ENCODE measurements at regions not wholly inside any gene's neighbourhood (a gene's known extent, or its start where the extent isn't known, plus 50 kb on each side); places are given as distances from the start of the nearest gene placed in this dataset.

GRCh38 chr1:181347495-181348390 lies 135.6 kb upstream of the CACNA1E start:
- H3K4me1 ChIP-seq (ENCODE audit: insufficient read depth, low read length) = peaks cover 10% of the 10 kb centered on the region
- Mint-ChIP-seq H3K4me3 (no peak overlapping the region), H3K4me1 (peaks cover 3 to 6% (median 5%) of the 10 kb centered on the region in 3 donors), H3K9me3 (peaks cover 0 to 4% (median 0%) of the 10 kb centered on the region in 5 donors), H3K36me3 (no peaks in the 10 kb centered on the region), H3K27me3 (peaks cover 13% of the 10 kb centered on the region in 2 donors), H3K27ac (no peak overlapping the region)
- H3K9me3 ChIP-seq (ENCODE audit: low read length) = no peaks in the 10 kb centered on the region
- H3K36me3 ChIP-seq (ENCODE audit: insufficient read depth, low read length) = no peaks in the 10 kb centered on the region
- H3K27me3 ChIP-seq (ENCODE audit: insufficient read depth, low read length, poor library complexity, severe bottlenecking) = no peaks in the 10 kb centered on the region
- ChIA-PET POLR2A (no interaction called here), CTCF (no interaction called here)
- DNase-seq = no peak
- no peak overlapping the region for H3K27ac ChIP-seq (ENCODE audit: low read depth, low read length)
- no peak overlapping the region for H3K4me3 ChIP-seq (ENCODE audit: low read length)

GRCh38 chr1:181349512-181349911 lies 133.8 kb upstream of the CACNA1E start:
- Mint-ChIP-seq H3K27me3 (peaks cover 3 to 11% of the 10 kb centered on the region in 2 donors), H3K4me1 (no peaks in the 10 kb centered on the region), H3K27ac (peak overlapping the region in 1 of 8 donors; percentile 90), H3K4me3 (peak overlapping the region in 1 of 7 donors; percentile 34), H3K9me3 (no peaks in the 10 kb centered on the region), H3K36me3 (peaks cover 0 to 3% (median 0%) of the 10 kb centered on the region in 3 donors)
- Histone ChIP-seq H3K9me3 (ENCODE audit: low read length) (no peaks in the 10 kb centered on the region), H3K27me3 (ENCODE audit: insufficient read depth, low read length, poor library complexity, severe bottlenecking) (no peaks in the 10 kb centered on the region), H3K27ac (ENCODE audit: low read depth, low read length) (no peak overlapping the region), H3K36me3 (ENCODE audit: insufficient read depth, low read length) (no peaks in the 10 kb centered on the region), H3K4me3 (ENCODE audit: low read length) (no peak overlapping the region), H3K4me1 (ENCODE audit: insufficient read depth, low read length) (peaks cover 1% of the 10 kb centered on the region)
- DNase-seq = no peak
- ChIA-PET POLR2A (no interaction called here), CTCF (no interaction called here)

GRCh38 chr1:181350131-181350530 lies 133.2 kb upstream of the CACNA1E start:
- Histone ChIP-seq H3K4me3 (ENCODE audit: low read length) (no peak overlapping the region), H3K27me3 (ENCODE audit: insufficient read depth, low read length, poor library complexity, severe bottlenecking) (no peaks in the 10 kb centered on the region), H3K4me1 (ENCODE audit: insufficient read depth, low read length) (no peaks in the 10 kb centered on the region), H3K36me3 (ENCODE audit: insufficient read depth, low read length) (no peaks in the 10 kb centered on the region), H3K27ac (ENCODE audit: low read depth, low read length) (no peak overlapping the region), H3K9me3 (ENCODE audit: low read length) (no peaks in the 10 kb centered on the region)
- no peak overlapping the region for H3K27ac Mint-ChIP-seq
- peaks cover 3 to 11% of the 10 kb centered on the region in 2 donors for H3K27me3 Mint-ChIP-seq
- H3K36me3 Mint-ChIP-seq = peaks cover 0 to 3% (median 0%) of the 10 kb centered on the region in 3 donors
- no peaks in the 10 kb centered on the region for H3K9me3 Mint-ChIP-seq
- H3K4me3 Mint-ChIP-seq = no peak overlapping the region
- ChIA-PET CTCF (no interaction called here), POLR2A (no interaction called here)
- no peak for DNase-seq
- no peaks in the 10 kb centered on the region for H3K4me1 Mint-ChIP-seq

- Mint-ChIP-seq H3K36me3 (peaks cover 0 to 3% (median 0%) of the 10 kb centered on the region in 3 donors), H3K27me3 (peaks cover 0 to 9% of the 10 kb centered on the region in 2 donors), H3K9me3 (no peaks in the 10 kb centered on the region), H3K27ac (no peak overlapping the region), H3K4me3 (no peak overlapping the region), H3K4me1 (no peaks in the 10 kb centered on the region)
- POLR2A ChIA-PET = no interaction called here
- CTCF ChIA-PET = no interaction called here
- no peak for DNase-seq
- Histone ChIP-seq H3K27me3 (ENCODE audit: insufficient read depth, low read length, poor library complexity, severe bottlenecking) (no peaks in the 10 kb centered on the region), H3K4me1 (ENCODE audit: insufficient read depth, low read length) (no peaks in the 10 kb centered on the region), H3K9me3 (ENCODE audit: low read length) (no peaks in the 10 kb centered on the region), H3K36me3 (ENCODE audit: insufficient read depth, low read length) (no peaks in the 10 kb centered on the region), H3K27ac (ENCODE audit: low read depth, low read length) (no peak overlapping the region), H3K4me3 (ENCODE audit: low read length) (no peak overlapping the region)
Observed at GRCh38 chr1:181351740-181352139, 131.6 kb upstream of the CACNA1E start.

- Mint-ChIP-seq H3K27ac (peak overlapping the region in 1 of 8 donors; percentile 77), H3K36me3 (peaks cover 0 to 3% (median 0%) of the 10 kb centered on the region in 3 donors), H3K4me3 (no peak overlapping the region), H3K9me3 (no peaks in the 10 kb centered on the region), H3K4me1 (no peaks in the 10 kb centered on the region), H3K27me3 (peaks cover 0 to 10% of the 10 kb centered on the region in 2 donors)
- Histone ChIP-seq H3K9me3 (ENCODE audit: low read length) (no peaks in the 10 kb centered on the region), H3K36me3 (ENCODE audit: insufficient read depth, low read length) (no peaks in the 10 kb centered on the region), H3K4me3 (ENCODE audit: low read length) (no peak overlapping the region), H3K4me1 (ENCODE audit: insufficient read depth, low read length) (no peaks in the 10 kb centered on the region), H3K27ac (ENCODE audit: low read depth, low read length) (no peak overlapping the region), H3K27me3 (ENCODE audit: insufficient read depth, low read length, poor library complexity, severe bottlenecking) (no peaks in the 10 kb centered on the region)
- DNase-seq = no peak
- POLR2A ChIA-PET = no interaction called here
- CTCF ChIA-PET = no interaction called here
Observed at GRCh38 chr1:181352695-181353094, 130.6 kb upstream of the CACNA1E start.

- Mint-ChIP-seq H3K27me3 (peaks cover 0 to 5% of the 10 kb centered on the region in 2 donors), H3K9me3 (no peaks in the 10 kb centered on the region), H3K4me3 (no peak overlapping the region), H3K36me3 (peaks cover 0 to 3% (median 0%) of the 10 kb centered on the region in 3 donors), H3K4me1 (no peaks in the 10 kb centered on the region), H3K27ac (no peak overlapping the region)
- Histone ChIP-seq H3K9me3 (ENCODE audit: low read length) (no peaks in the 10 kb centered on the region), H3K4me1 (ENCODE audit: insufficient read depth, low read length) (no peaks in the 10 kb centered on the region), H3K27me3 (ENCODE audit: insufficient read depth, low read length, poor library complexity, severe bottlenecking) (no peaks in the 10 kb centered on the region), H3K27ac (ENCODE audit: low read depth, low read length) (no peak overlapping the region), H3K4me3 (ENCODE audit: low read length) (no peak overlapping the region), H3K36me3 (ENCODE audit: insufficient read depth, low read length) (no peaks in the 10 kb centered on the region)
- POLR2A ChIA-PET = no interaction called here
- no peak for DNase-seq
- CTCF ChIA-PET = no interaction called here
Observed at GRCh38 chr1:181353526-181353925, 129.8 kb upstream of the CACNA1E start.

GRCh38 chr1:181354865-181355264 lies 128.5 kb upstream of the CACNA1E start:
- ChIA-PET CTCF (no interaction called here), POLR2A (no interaction called here)

GRCh38 chr1:181356505-181357340 lies 126.6 kb upstream of the CACNA1E start:
- no peak overlapping the region for H3K27ac Mint-ChIP-seq
- H3K27me3 Mint-ChIP-seq = peaks cover 0 to 3% of the 10 kb centered on the region in 2 donors
- Histone ChIP-seq H3K4me3 (ENCODE audit: low read length) (no peak overlapping the region), H3K27me3 (ENCODE audit: insufficient read depth, low read length, poor library complexity, severe bottlenecking) (no peaks in the 10 kb centered on the region), H3K36me3 (ENCODE audit: insufficient read depth, low read length) (no peaks in the 10 kb centered on the region), H3K4me1 (ENCODE audit: insufficient read depth, low read length) (no peaks in the 10 kb centered on the region), H3K9me3 (ENCODE audit: low read length) (no peaks in the 10 kb centered on the region), H3K27ac (ENCODE audit: low read depth, low read length) (no peak overlapping the region)
- DNase-seq = no peak
- no peak overlapping the region for H3K4me3 Mint-ChIP-seq
- H3K36me3 Mint-ChIP-seq = peaks cover 0 to 3% (median 0%) of the 10 kb centered on the region in 3 donors
- ChIA-PET POLR2A (no interaction called here), CTCF (no interaction called here)
- no peaks in the 10 kb centered on the region for H3K4me1 Mint-ChIP-seq
- H3K9me3 Mint-ChIP-seq = no peaks in the 10 kb centered on the region

More at GRCh38 chr1:181354865-181355264, 128.5 kb upstream of the CACNA1E start:
- no peaks in the 10 kb centered on the region for H3K27me3 ChIP-seq (ENCODE audit: insufficient read depth, low read length, poor library complexity, severe bottlenecking)
- Mint-ChIP-seq H3K4me3 (no peak overlapping the region), H3K27ac (no peak overlapping the region), H3K9me3 (no peaks in the 10 kb centered on the region), H3K27me3 (peaks cover 0 to 1% of the 10 kb centered on the region in 2 donors), H3K36me3 (peaks cover 0 to 3% (median 0%) of the 10 kb centered on the region in 3 donors), H3K4me1 (no peaks in the 10 kb centered on the region)
- DNase-seq = no peak
- no peaks in the 10 kb centered on the region for H3K36me3 ChIP-seq (ENCODE audit: insufficient read depth, low read length)
- no peak overlapping the region for H3K4me3 ChIP-seq (ENCODE audit: low read length)
- no peak overlapping the region for H3K27ac ChIP-seq (ENCODE audit: low read depth, low read length)
- H3K9me3 ChIP-seq (ENCODE audit: low read length) = no peaks in the 10 kb centered on the region
- no peaks in the 10 kb centered on the region for H3K4me1 ChIP-seq (ENCODE audit: insufficient read depth, low read length)
